Keratinocyte (primary cell): ENCODE measurements at regions not wholly inside any gene's neighbourhood (a gene's known extent, or its start where the extent isn't known, plus 50 kb on each side); places are given as distances from the start of the nearest gene placed in this dataset.

Source experiments
- DNase-seq: peaks from one replicate; pipeline ENCODE4 v3.0.0-alpha.2; 2011; ENCODE audit warnings: low read depth, missing footprints, low spot score
- FAIRE-seq: peaks from 2 replicates; lab custom pipeline; 2011; peaks lifted over from hg19 to GRCh38; lab: Jason Lieb, UNC
- H2AFZ ChIP-seq: 2 replicates; pipeline ENCODE4 v1.6.0; 2012; ENCODE audit warnings: low read length, control low read depth, inconsistent platforms; ENCODE audit not compliant: control insufficient read depth
- H3K27ac ChIP-seq: 2 replicates; pipeline ENCODE4 v1.5.1; 2011; ENCODE audit warnings: low read length; ENCODE audit not compliant: control insufficient read depth, insufficient read depth
- H3K27me3 ChIP-seq: 3 replicates; pipeline ENCODE4 v1.6.0; 2011; ENCODE audit warnings: low read length; ENCODE audit not compliant: control insufficient read depth, insufficient read depth; ENCODE audit errors: extremely low read depth
- H3K36me3 ChIP-seq, 2 experiments: 2 replicates in 1 of 2; 3 replicates in 1 of 2; pipeline ENCODE4 v1.5.1; 2011; ENCODE audit warnings: low read length in 2 of 2, mild to moderate bottlenecking in 1 of 2; ENCODE audit not compliant: control insufficient read depth in 2 of 2, insufficient read depth in 2 of 2; ENCODE audit errors: extremely low read depth in 1 of 2
- H3K4me1 ChIP-seq: 3 replicates; pipeline ENCODE4 v1.5.1; 2011; ENCODE audit warnings: low read length; ENCODE audit not compliant: control insufficient read depth, insufficient read depth; ENCODE audit errors: extremely low read depth
- H3K4me2 ChIP-seq: 3 replicates; pipeline ENCODE4 v1.6.0; 2011; ENCODE audit warnings: low read depth, low read length; ENCODE audit not compliant: control insufficient read depth, insufficient read depth; ENCODE audit errors: extremely low read depth
- H3K4me3 ChIP-seq, 3 experiments: fragments of 200-600 bp in 1 of 3; sonication (generic) in 1 of 3; 2 replicates in 2 of 3; 3 replicates in 1 of 3; pipeline ENCODE4 v1.5.1; 2011 to 2016; ENCODE audit warnings: low read length in 3 of 3, mild to moderate bottlenecking in 3 of 3, control low read depth in 2 of 3, inconsistent platforms in 1 of 3, low read depth in 1 of 3, mixed read lengths in 1 of 3, mixed run types in 1 of 3, moderate library complexity in 1 of 3; ENCODE audit not compliant: control insufficient read depth in 2 of 3, insufficient read depth in 2 of 3; ENCODE audit errors: extremely low read depth in 1 of 3
- H3K79me2 ChIP-seq: 2 replicates; pipeline ENCODE4 v1.6.0; 2012; ENCODE audit warnings: low read length; ENCODE audit not compliant: control insufficient read depth, insufficient read depth
- H3K9ac ChIP-seq: 3 replicates; pipeline ENCODE4 v1.6.0; 2011; ENCODE audit warnings: low read length; ENCODE audit not compliant: control insufficient read depth, insufficient read depth; ENCODE audit errors: extremely low read depth
- H3K9me1 ChIP-seq: 3 replicates; pipeline ENCODE4 v1.6.0; 2011; ENCODE audit warnings: low read length; ENCODE audit not compliant: control insufficient read depth, insufficient read depth; ENCODE audit errors: extremely low read depth
- H3K9me3 ChIP-seq: 2 replicates; pipeline ENCODE4 v1.5.1; 2012; ENCODE audit warnings: low read depth, low read length; ENCODE audit not compliant: control insufficient read depth
- H4K20me1 ChIP-seq: 3 replicates; pipeline ENCODE4 v1.6.0; 2011; ENCODE audit warnings: low read length; ENCODE audit not compliant: control insufficient read depth, insufficient read depth; ENCODE audit errors: extremely low read depth
- EZH2 ChIP-seq: IDR thresholded peaks from one replicate; pipeline ENCODE4 v1.6.1; 2012; ENCODE audit warnings: inconsistent platforms, mild to moderate bottlenecking, low read length, moderate library complexity
- dilution Hi-C: fragments of 300-500 bp; cut with MboI; formaldehyde crosslinking; loops from one replicate; pipeline ENCODE4 v1.7.0; 2020; ENCODE audit warnings: low sequenced_read_pairs; ENCODE audit not compliant: extremely low pct_ligation_motif_present
- TF ChIP-seq, protein P1 (sequence below), 3 experiments: IDR thresholded peaks in 1 of 3; conservative IDR thresholded peaks in 1 of 3; optimal IDR thresholded peaks in 1 of 3; 2 replicates in 2 of 3; 3 replicates in 1 of 3; pipeline versions ENCODE3 to v1.5.1; 2011; ENCODE audit warnings: low read length in 3 of 3, mild to moderate bottlenecking in 3 of 3, moderate library complexity in 2 of 3, control low read depth in 1 of 3, inconsistent platforms in 1 of 3; ENCODE audit not compliant: insufficient read depth in 2 of 3; ENCODE audit errors: extremely low read depth in 1 of 3

DNA sequence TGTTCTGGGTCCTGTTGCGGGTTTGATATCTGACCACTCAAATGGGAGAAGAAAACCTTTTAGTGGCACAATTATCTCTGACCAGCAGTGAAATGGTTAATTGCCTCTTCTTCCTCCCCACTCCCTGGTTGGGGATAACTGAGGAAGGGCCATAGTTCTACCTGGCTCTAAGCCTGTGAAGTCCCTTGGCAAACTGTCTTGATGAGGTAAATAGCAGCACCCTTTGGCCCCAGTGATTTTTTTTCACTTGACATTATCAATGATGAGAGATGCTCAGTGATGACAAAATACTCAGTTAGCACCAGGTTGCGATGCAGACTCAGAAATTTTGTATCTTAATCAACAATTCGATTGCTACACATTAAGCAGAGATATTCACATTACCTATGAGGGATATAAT, 515.7 kb downstream of the PSAT1 start:
- Histone ChIP-seq H3K4me1 (no peaks in the 10 kb centered on the region), H3K36me3 (no peaks in the 10 kb centered on the region), H3K79me2 (no peaks in the 10 kb centered on the region), H3K27ac (no peak overlapping the region), H3K9me1 (no peaks in the 10 kb centered on the region), H3K27me3 (no peaks in the 10 kb centered on the region), H4K20me1 (no peaks in the 10 kb centered on the region), H3K9me3 (no peaks in the 10 kb centered on the region), H3K4me2 (no peak overlapping the region), H2AFZ (no peak overlapping the region), H3K9ac (no peak overlapping the region), H3K4me3 (no peak overlapping the region)
- dilution Hi-C loops, result no loop called here
- no peak for FAIRE-seq
- TF ChIP-seq, protein P1, sequence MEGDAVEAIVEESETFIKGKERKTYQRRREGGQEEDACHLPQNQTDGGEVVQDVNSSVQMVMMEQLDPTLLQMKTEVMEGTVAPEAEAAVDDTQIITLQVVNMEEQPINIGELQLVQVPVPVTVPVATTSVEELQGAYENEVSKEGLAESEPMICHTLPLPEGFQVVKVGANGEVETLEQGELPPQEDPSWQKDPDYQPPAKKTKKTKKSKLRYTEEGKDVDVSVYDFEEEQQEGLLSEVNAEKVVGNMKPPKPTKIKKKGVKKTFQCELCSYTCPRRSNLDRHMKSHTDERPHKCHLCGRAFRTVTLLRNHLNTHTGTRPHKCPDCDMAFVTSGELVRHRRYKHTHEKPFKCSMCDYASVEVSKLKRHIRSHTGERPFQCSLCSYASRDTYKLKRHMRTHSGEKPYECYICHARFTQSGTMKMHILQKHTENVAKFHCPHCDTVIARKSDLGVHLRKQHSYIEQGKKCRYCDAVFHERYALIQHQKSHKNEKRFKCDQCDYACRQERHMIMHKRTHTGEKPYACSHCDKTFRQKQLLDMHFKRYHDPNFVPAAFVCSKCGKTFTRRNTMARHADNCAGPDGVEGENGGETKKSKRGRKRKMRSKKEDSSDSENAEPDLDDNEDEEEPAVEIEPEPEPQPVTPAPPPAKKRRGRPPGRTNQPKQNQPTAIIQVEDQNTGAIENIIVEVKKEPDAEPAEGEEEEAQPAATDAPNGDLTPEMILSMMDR (optimal IDR thresholded peaks at IDR 0.05 in 1 of 3, IDR thresholded peaks at IDR 0.05 in 1 of 3, conservative IDR thresholded peaks at IDR 0.05 in 1 of 3; ENCODE audit: extremely low read depth in 1 of 3, insufficient read depth in 2 of 3, low read length in 3 of 3), result no peak
- no peak for TF ChIP-seq EZH2
- DNase-seq, result no peak

DNA sequence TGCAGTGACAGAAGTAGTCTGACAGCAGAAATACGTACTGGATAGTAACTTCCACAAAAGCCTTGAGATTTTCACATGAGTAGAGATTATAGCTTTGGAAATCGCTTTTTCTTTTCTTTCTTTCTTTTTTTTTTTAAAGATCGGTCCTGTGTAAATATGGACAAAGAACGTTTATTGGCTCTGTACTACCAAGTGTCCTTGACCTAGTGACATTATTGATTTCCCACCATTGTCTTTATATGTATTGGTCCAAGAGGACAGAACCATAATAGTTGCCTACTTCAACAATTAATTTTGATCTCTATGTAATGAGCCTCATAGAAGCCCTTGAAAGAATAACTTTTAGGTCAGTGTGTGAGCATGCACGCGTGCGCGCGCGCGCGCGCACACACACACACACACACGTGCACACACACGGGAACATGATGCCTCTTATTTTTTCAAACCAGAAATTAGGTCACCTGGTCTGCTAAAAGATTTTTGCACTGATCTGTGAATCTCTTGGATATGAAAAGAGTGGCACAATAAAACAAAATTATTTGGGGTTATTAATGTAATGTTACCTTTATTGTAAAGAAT, 516.8 kb downstream of the PSAT1 start:
- FAIRE-seq, result no peak
- no peaks in the 10 kb centered on the region for H3K9me3 ChIP-seq
- no peaks in the 10 kb centered on the region for H3K79me2 ChIP-seq
- H3K4me2 ChIP-seq, result no peak overlapping the region
- H3K27me3 ChIP-seq, result no peaks in the 10 kb centered on the region
- H3K27ac ChIP-seq, result no peak overlapping the region
- dilution Hi-C loops, result no loop called here
- H3K36me3 ChIP-seq, result no peaks in the 10 kb centered on the region
- H3K9ac ChIP-seq, result no peak overlapping the region
- no peaks in the 10 kb centered on the region for H3K4me1 ChIP-seq
- TF ChIP-seq, protein P1 (optimal IDR thresholded peaks at IDR 0.05 in 1 of 3, IDR thresholded peaks at IDR 0.05 in 1 of 3, conservative IDR thresholded peaks at IDR 0.05 in 1 of 3; ENCODE audit: extremely low read depth in 1 of 3, insufficient read depth in 2 of 3, low read length in 3 of 3), result no peak
- TF ChIP-seq EZH2, result no peak
- DNase-seq, result no peak
- H3K4me3 ChIP-seq, result no peak overlapping the region
- no peak overlapping the region for H2AFZ ChIP-seq
- no peaks in the 10 kb centered on the region for H3K9me1 ChIP-seq
- H4K20me1 ChIP-seq, result no peaks in the 10 kb centered on the region
